Transverse colon (tissue), 4 donors: ENCODE measurements at regions not wholly inside any gene's neighbourhood (a gene's known extent, or its start where the extent isn't known, plus 50 kb on each side); places are given as distances from the start of the nearest gene placed in this dataset.

Experiments
- DNase-seq: peaks from one replicate; pipeline ENCODE4 v3.0.0-alpha.2; 2019
- H3K27ac ChIP-seq, 4 donors: fragments of 200-600 bp; sonication (generic); 2 replicates each; pipeline ENCODE4 v1.5.1; 2016 to 2018; ENCODE audit warnings: inconsistent platforms in 4 of 4
- H3K27me3 ChIP-seq: fragments of 200-600 bp; sonication (generic); 2 replicates; pipeline ENCODE4 v1.5.1; 2017; ENCODE audit warnings: inconsistent platforms
- H3K36me3 ChIP-seq, 4 donors: fragments of 200-600 bp; sonication (generic); 2 replicates each; pipeline ENCODE4 v1.5.1; 2017 to 2019; ENCODE audit warnings: inconsistent platforms in 4 of 4
- H3K4me1 ChIP-seq, 4 donors: fragments of 200-600 bp; sonication (generic); 2 replicates each; pipeline ENCODE4 v1.5.1; 2017 to 2020; ENCODE audit warnings: inconsistent platforms in 4 of 4
- H3K4me3 ChIP-seq, 4 donors: fragments of 200-600 bp; sonication (generic); 1 replicate in 1 of 4; 2 replicates in 3 of 4; pipeline versions ENCODE4 v1.5.1 to v1.6.1; 2017 to 2019; ENCODE audit warnings: inconsistent platforms in 4 of 4
- H3K9me3 ChIP-seq, 2 donors: fragments of 200-600 bp; sonication (generic); 2 replicates each; pipeline ENCODE4 v1.5.1; 2017 to 2019; ENCODE audit warnings: inconsistent platforms in 2 of 2
- EP300 ChIP-seq: sonication (generic); formaldehyde crosslinking; IDR thresholded peaks from one replicate; pipeline ENCODE4 v1.6.1; 2017; ENCODE audit warnings: antibody characterized with exemption, low read depth
- POLR2A ChIP-seq: fragments of 450-650 bp; IDR thresholded peaks from one replicate; pipeline ENCODE4 v1.6.1; 2016; ENCODE audit warnings: antibody characterized with exemption, mild to moderate bottlenecking, moderate library complexity
- POLR2AphosphoS5 ChIP-seq, 3 donors: sonication (generic); formaldehyde crosslinking; IDR thresholded peaks; one replicate each; pipeline ENCODE4 v1.6.1; 2016; ENCODE audit warnings: antibody characterized with exemption in 3 of 3
- WGBS, 2 donors: methylation state at CpG; one replicate each; pipeline ENCODE4 v1.1.5; 2018; ENCODE audit warnings: low coverage in 1 of 2; 5-methylcytosine and 5-hydroxymethylcytosine counted together
- in situ Hi-C, 4 donors: fragments of 200-750 bp; cut with MboI; loops; one replicate each; pipeline versions ENCODE4 v1.15.0 to v1.15.1; 2017; ENCODE audit warnings: low sequenced_read_pairs in 3 of 4, low pct_ligation_motif_present in 1 of 4, low pct_unique_long_range_greater_than_20kb in 1 of 4
- intact Hi-C: fragments of 100-400 bp; cut with DNase I; formaldehyde crosslinking; loops from one replicate; pipeline ENCODE4 v1.15.1; 2023; ENCODE audit warnings: low total_unique reads
- TF ChIP-seq, protein P1 (sequence below), 5 experiments: fragments of 200-600 bp in 3 of 5; fragments of 450-650 bp in 2 of 5; sonication (generic) in 3 of 5; IDR thresholded peaks; 1 replicate in 2 of 5; 2 replicates in 3 of 5; pipeline ENCODE4 v1.5.1; 2016 to 2017; ENCODE audit warnings: antibody characterized with exemption in 5 of 5, inconsistent platforms in 3 of 5, mild to moderate bottlenecking in 2 of 5, moderate library complexity in 1 of 5

DNA sequence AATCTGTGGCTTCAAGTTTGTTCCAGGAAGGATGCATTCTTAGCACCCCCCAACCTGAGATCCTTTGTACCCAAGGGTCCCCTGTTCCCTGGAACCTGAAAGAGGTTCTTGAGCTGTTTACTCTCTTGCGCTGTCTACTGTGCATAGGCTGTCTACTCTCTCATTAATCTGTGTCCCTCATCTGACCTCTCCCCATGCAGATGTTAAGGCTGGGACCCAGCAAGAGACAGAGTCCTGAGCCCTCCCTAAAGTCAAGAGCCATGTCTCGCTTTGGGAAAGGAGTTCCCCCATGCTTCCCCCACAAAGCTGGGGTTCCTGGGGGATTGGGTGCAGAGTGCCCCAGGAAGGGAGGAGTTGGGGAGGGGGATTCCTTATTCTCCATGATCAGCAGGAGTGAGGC, 312.9 kb downstream of the CYP26B1 start:
- intact Hi-C loops (no loop called here), in situ Hi-C loops (no loop called here)
- no peak for DNase-seq
- no peak for TF ChIP-seq EP300
- no peak overlapping the region for H3K4me3 ChIP-seq
- no peaks in the 10 kb centered on the region for H3K9me3 ChIP-seq
- WGBS, 2 donors = 86 to 100% methylated on average over 1 to 2 of the region's 2 CpGs
- peaks cover 0 to 7% (median 2%) of the 10 kb centered on the region in 4 donors for H3K4me1 ChIP-seq
- H3K36me3 ChIP-seq = no peaks in the 10 kb centered on the region
- no peak overlapping the region for H3K27ac ChIP-seq
- no peaks in the 10 kb centered on the region for H3K27me3 ChIP-seq

DNA sequence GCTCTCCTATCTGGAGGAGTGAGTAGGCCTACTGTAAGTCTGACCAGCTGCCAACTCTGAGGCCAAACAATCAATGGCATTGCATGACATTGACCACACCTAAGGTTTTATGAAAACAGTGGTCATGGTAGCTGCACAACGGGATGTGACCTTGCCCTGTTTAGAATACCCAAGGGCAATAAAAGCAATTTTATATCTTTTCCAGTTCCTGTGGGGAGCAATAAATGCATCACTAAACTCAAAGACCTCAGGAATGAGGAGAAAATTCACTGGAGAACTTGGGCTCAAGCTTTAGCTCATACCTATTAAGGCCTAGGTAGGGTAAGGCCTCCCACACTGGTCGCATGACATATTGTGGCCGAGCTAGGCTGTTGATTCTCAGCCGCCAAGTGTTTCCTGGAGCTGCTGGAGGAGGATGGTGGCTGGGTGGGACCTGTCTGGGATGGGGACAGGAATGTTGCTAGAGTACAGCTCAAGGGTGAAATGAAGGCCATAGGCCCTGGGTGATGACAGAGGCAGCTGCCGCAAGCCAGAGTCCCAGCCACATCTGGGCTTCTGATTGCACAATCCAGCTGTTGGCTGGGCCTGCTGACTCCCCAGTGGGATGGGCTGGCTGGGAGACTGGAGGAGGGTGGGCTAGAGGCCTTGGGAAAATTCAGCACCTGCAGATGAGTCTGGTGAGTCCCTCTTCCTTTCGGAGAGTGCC, 313.7 kb downstream of the CYP26B1 start:
- H3K9me3 ChIP-seq = no peaks in the 10 kb centered on the region
- no peak overlapping the region for H3K27ac ChIP-seq
- no peaks in the 10 kb centered on the region for H3K27me3 ChIP-seq
- H3K4me1 ChIP-seq = peaks cover 0 to 7% (median 2%) of the 10 kb centered on the region in 4 donors
- intact Hi-C loops = no loop called here
- DNase-seq = peak; percentile 24
- H3K4me3 ChIP-seq = no peak overlapping the region
- H3K36me3 ChIP-seq = no peaks in the 10 kb centered on the region
- TF ChIP-seq POLR2AphosphoS5 (IDR thresholded peaks at IDR 0.05) (peak in 2 of 3 donors; percentile 41 to 67), EP300 (no peak)
- WGBS, 2 donors = 67 to 69% methylated on average over 2 to 6 of the region's 6 CpGs
- in situ Hi-C loops = no loop called here

DNA sequence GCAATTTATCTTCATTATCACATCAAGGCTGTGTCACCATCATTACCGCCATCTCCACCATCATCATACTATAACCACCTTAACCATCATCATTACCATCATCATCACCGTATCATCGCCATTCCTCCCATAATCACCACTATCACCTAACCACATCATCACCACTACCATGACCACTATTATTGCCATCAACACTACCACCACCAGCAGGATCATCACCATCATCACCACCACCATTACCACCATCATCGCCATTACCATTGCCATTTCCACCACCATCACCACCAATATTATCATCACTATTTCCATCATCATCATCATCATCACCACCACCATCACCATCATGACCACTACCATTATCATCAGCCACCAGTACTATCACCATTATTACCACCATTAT, 314.4 kb downstream of the CYP26B1 start:
- 70 to 75% methylated on average over 4 of the region's 4 CpGs for WGBS, 2 donors
- no peaks in the 10 kb centered on the region for H3K36me3 ChIP-seq
- no peak overlapping the region for H3K27ac ChIP-seq
- H3K27me3 ChIP-seq = no peaks in the 10 kb centered on the region
- peaks cover 0 to 7% (median 2%) of the 10 kb centered on the region in 4 donors for H3K4me1 ChIP-seq
- TF ChIP-seq POLR2AphosphoS5 (IDR thresholded peaks at IDR 0.05) (no peak), POLR2A (no peak), EP300 (no peak)
- TF ChIP-seq, protein P1, sequence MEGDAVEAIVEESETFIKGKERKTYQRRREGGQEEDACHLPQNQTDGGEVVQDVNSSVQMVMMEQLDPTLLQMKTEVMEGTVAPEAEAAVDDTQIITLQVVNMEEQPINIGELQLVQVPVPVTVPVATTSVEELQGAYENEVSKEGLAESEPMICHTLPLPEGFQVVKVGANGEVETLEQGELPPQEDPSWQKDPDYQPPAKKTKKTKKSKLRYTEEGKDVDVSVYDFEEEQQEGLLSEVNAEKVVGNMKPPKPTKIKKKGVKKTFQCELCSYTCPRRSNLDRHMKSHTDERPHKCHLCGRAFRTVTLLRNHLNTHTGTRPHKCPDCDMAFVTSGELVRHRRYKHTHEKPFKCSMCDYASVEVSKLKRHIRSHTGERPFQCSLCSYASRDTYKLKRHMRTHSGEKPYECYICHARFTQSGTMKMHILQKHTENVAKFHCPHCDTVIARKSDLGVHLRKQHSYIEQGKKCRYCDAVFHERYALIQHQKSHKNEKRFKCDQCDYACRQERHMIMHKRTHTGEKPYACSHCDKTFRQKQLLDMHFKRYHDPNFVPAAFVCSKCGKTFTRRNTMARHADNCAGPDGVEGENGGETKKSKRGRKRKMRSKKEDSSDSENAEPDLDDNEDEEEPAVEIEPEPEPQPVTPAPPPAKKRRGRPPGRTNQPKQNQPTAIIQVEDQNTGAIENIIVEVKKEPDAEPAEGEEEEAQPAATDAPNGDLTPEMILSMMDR (IDR thresholded peaks at IDR 0.05) = no peak
- no peak overlapping the region for H3K4me3 ChIP-seq
- H3K9me3 ChIP-seq = no peaks in the 10 kb centered on the region
- DNase-seq = no peak
- in situ Hi-C loops (no loop called here), intact Hi-C loops (no loop called here)

DNA sequence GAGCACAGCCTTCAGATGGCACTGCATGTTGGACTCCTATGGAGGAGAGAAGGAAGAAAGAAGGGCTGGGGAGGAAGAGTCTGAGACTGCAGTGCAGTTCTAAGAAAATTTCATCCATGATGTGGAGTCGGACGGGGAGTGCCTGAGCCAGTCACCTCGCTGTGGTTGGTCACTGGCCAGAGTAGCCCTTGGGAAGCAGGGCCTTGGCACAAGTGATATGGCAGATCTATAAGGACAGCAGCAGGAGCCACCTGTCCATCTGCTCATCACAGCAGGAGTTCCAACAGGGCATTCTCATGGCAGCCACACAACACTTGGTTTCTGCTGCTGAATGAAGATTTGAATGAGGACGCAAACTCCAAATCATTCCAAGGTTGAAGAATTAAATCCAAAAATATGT, 314.8 kb downstream of the CYP26B1 start:
- peaks cover 0 to 7% (median 2%) of the 10 kb centered on the region in 4 donors for H3K4me1 ChIP-seq
- H3K36me3 ChIP-seq = no peaks in the 10 kb centered on the region
- H3K27me3 ChIP-seq = no peaks in the 10 kb centered on the region
- intact Hi-C loops (no loop called here), in situ Hi-C loops (no loop called here)
- TF ChIP-seq POLR2AphosphoS5 (IDR thresholded peaks at IDR 0.05) = no peak
- WGBS, 2 donors = 91 to 100% methylated on average over 3 to 4 of the region's 4 CpGs
- H3K4me3 ChIP-seq = no peak overlapping the region
- no peak for DNase-seq
- H3K9me3 ChIP-seq = no peaks in the 10 kb centered on the region
- H3K27ac ChIP-seq = no peak overlapping the region

DNA sequence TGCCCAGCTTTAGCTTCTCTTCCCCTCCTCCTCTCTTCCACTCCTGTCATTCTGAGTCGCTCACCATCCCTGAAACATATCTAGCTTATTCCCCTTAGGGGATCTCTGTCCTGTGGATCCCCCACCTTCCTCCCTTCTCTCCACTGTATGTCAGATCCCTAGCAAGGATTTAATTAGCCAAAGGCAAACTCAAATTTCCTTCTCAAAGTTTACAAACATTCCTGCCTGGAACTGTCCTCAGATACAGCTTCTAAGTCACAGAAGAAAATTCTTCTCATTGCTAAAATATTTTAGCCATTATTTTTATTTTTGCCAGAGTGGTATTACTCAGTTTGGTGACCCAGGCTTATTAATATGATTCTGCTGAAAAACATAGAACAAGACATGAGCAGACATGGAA, 315.3 kb downstream of the CYP26B1 start:
- intact Hi-C loops = no loop called here
- peaks cover 0 to 7% (median 2%) of the 10 kb centered on the region in 4 donors for H3K4me1 ChIP-seq
- H3K27me3 ChIP-seq = no peaks in the 10 kb centered on the region
- in situ Hi-C loops = no loop called here
- DNase-seq = no peak
- no peak overlapping the region for H3K27ac ChIP-seq
- no peaks in the 10 kb centered on the region for H3K9me3 ChIP-seq
- TF ChIP-seq POLR2A (no peak), POLR2AphosphoS5 (IDR thresholded peaks at IDR 0.05) (no peak), EP300 (no peak)
- TF ChIP-seq, protein P1 (IDR thresholded peaks at IDR 0.05) = no peak
- no peak overlapping the region for H3K4me3 ChIP-seq
- WGBS, 2 donors = 67 to 93% methylated on average over 1 of the region's 1 CpG
- H3K36me3 ChIP-seq = no peaks in the 10 kb centered on the region
